ENCODE measurements at regions not wholly inside any gene's neighbourhood (a gene's known extent, or its start where the extent isn't known, plus 50 kb on each side); places are given as distances from the start of the nearest gene placed in this dataset.
"Not testable (repeated sequence)": the region's sequence is repeated elsewhere in the genome, so short reads cannot be mapped to it uniquely, and the experiment has no call there.

- DNase-seq (ENCODE audit: low read depth in 1 of 2, low spot score in 1 of 2) = peak; percentile 62 to 95
- peak; percentile 86 for TF ChIP-seq JUND (IDR thresholded peaks at IDR 0.05; ENCODE audit: low read depth)
- in situ Hi-C loops (cut with HindIII; ENCODE audit: low pct_unique_long_range_greater_than_20kb, low sequenced_read_pairs) = no loop called here
These were observed 505.0 kb downstream of the EBF1 start for GRCh38 chr5:158594595-158595242.

DNA sequence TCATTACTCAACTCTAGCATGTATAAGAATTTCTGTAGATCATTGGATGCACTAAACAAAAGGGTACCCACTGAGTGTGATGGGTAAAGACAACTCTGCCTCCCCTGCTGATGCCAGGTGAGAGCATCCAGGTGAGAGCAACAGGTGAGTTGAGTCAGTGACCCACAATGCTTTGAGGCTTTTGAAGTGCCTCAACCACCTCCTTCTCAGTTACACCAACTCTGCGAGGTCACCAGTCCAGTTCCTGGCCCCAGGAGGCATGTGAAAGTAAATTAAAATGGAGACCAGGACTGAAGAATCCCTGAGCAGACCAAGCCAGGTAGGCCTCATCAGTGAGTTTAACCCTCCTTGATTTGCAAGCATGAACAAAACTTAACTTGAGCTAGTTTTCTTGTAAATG lies 505.8 kb downstream of the EBF1 start:
- no peak for TF ChIP-seq JUND (IDR thresholded peaks at IDR 0.05; ENCODE audit: low read depth)
- peak in 1 of 2 experiments; percentile 69 for DNase-seq (ENCODE audit: low read depth in 1 of 2, low spot score in 1 of 2)
- in situ Hi-C loops (cut with HindIII; ENCODE audit: low pct_unique_long_range_greater_than_20kb, low sequenced_read_pairs) = no loop called here

DNA sequence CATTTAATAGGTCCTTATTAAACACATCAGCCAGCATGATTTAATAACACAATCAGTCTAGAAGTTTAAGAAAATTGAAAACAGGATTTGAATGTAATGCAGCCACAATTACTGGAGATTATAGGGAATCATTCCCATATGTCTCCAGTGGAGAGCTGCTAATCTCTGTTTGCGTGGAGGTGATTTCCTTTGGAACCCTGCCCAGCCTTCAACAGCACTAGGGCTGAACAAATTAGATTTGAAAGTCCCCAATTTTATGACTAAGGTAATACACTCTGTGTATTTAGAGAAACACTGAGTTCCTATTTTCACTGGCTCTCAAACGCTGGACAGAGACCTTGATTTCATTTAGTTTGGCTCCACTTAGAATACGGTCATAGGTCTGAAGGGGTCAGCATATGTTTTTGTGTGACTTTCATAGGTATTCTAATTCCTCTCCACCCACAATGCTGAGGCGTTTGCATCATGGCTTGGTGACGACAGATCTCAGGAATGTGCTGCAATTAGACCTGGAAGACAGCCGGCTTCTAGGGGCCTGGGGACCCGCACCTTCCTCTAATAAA lies 508.3 kb downstream of the EBF1 start:
- in situ Hi-C loops (cut with HindIII; ENCODE audit: low pct_unique_long_range_greater_than_20kb, low sequenced_read_pairs) = no loop called here
- DNase-seq (ENCODE audit: low read depth in 1 of 2, low spot score in 1 of 2) = peak in 1 of 2 experiments; percentile 26
- no peak for TF ChIP-seq JUND (IDR thresholded peaks at IDR 0.05; ENCODE audit: low read depth)

- DNase-seq (ENCODE audit: low read depth in 1 of 2, low spot score in 1 of 2) = no peak
- no peak for TF ChIP-seq JUND (IDR thresholded peaks at IDR 0.05; ENCODE audit: low read depth)
- in situ Hi-C loops (cut with HindIII; ENCODE audit: low pct_unique_long_range_greater_than_20kb, low sequenced_read_pairs) = no loop called here
These were observed 508.9 kb downstream of the EBF1 start for GRCh38 chr5:158590746-158591300.

DNA sequence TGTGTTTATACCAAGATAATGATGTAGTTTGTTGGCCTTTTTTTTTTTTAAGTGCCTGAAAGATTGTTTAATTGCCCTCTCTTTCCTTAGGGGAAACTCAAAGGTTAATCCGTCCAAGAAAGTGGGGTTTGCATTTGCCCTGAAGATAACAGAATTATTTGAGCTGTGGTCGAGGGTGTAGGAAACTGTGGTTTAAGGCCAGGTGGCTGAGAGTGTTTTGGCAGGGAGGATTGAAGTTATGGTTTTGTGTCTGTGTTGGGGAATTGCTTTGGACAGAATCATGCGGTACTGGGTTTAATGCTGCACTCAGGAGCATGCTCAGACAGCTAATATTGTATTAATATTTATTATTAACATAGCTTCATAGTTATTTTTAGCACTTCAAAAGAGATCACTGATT lies 509.8 kb downstream of the EBF1 start:
- DNase-seq (ENCODE audit: low read depth in 1 of 2, low spot score in 1 of 2) = no peak
- in situ Hi-C loops (cut with HindIII; ENCODE audit: low pct_unique_long_range_greater_than_20kb, low sequenced_read_pairs) = no loop called here
- TF ChIP-seq JUND (IDR thresholded peaks at IDR 0.05; ENCODE audit: low read depth) = no peak

DNA sequence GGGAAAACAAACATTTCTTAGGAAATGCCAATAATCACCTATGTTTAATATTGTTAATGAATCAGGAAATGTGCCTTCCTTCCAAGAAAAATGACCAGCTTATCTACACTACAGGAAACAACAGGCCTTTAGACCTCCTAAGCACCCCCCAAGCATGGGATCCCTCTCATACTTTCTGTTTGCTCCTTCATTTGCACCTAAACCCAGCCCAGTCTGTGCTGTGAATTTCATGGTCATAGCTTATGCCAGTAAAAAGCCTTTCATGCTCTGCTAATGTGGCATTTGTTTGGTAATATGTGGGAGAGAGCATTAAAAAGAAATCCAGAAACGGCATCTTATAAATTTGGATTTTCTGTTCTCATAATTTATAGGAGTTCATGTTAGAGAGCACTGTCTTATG lies 511.1 kb downstream of the EBF1 start:
- TF ChIP-seq JUND (IDR thresholded peaks at IDR 0.05; ENCODE audit: low read depth) = no peak
- in situ Hi-C loops (cut with HindIII; ENCODE audit: low pct_unique_long_range_greater_than_20kb, low sequenced_read_pairs) = no loop called here

GRCh38 chr5:158586054-158586453 lies 513.7 kb downstream of the EBF1 start:
- in situ Hi-C loops (cut with HindIII; ENCODE audit: low pct_unique_long_range_greater_than_20kb, low sequenced_read_pairs) = no loop called here
- DNase-seq (ENCODE audit: low read depth in 1 of 2, low spot score in 1 of 2) = no peak
- TF ChIP-seq JUND (IDR thresholded peaks at IDR 0.05; ENCODE audit: low read depth) = no peak

More for the DNA sequence above, 511.1 kb downstream of the EBF1 start:
- no peak for DNase-seq (ENCODE audit: low read depth in 1 of 2, low spot score in 1 of 2)

GRCh38 chr5:158582669-158583068 lies 517.0 kb downstream of the EBF1 start:
- in situ Hi-C loops (cut with HindIII; ENCODE audit: low pct_unique_long_range_greater_than_20kb, low sequenced_read_pairs); DNase-seq (ENCODE audit: low read depth in 1 of 2, low spot score in 1 of 2): not testable (repeated sequence)

- DNase-seq (ENCODE audit: low read depth in 1 of 2, low spot score in 1 of 2) = no peak
- no peak for TF ChIP-seq JUND (IDR thresholded peaks at IDR 0.05; ENCODE audit: low read depth)
- in situ Hi-C loops (cut with HindIII; ENCODE audit: low pct_unique_long_range_greater_than_20kb, low sequenced_read_pairs) = no loop called here
These were observed 525.9 kb downstream of the EBF1 start for GRCh38 chr5:158573829-158574228.

DNA sequence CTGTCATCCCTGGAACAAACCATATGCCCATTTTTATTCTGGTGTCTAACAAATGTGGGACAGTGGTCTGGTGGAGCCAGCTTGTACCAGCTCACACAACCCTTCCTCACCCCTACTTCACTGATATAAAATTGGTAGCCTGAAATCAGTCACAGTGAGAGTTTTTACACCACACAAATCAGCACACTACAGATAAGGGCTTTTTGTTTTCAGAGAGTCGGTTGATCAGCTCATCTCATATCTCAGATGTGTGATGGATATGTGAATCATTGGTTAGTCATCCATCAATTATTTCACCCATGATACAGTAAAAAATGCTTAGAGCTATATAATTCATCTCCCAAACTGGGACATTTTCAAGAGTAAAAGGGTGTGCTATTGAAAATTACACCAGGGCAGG lies 529.2 kb downstream of the EBF1 start:
- in situ Hi-C loops (cut with HindIII; ENCODE audit: low pct_unique_long_range_greater_than_20kb, low sequenced_read_pairs) = no loop called here
- DNase-seq (ENCODE audit: low read depth in 1 of 2, low spot score in 1 of 2) = no peak
- TF ChIP-seq JUND (IDR thresholded peaks at IDR 0.05; ENCODE audit: low read depth) = no peak

- TF ChIP-seq JUND (IDR thresholded peaks at IDR 0.05; ENCODE audit: low read depth) = no peak
- in situ Hi-C loops (cut with HindIII; ENCODE audit: low pct_unique_long_range_greater_than_20kb, low sequenced_read_pairs) = no loop called here
- no peak for DNase-seq (ENCODE audit: low read depth in 1 of 2, low spot score in 1 of 2)
These were observed 530.2 kb downstream of the EBF1 start for GRCh38 chr5:158569534-158569933.

DNA sequence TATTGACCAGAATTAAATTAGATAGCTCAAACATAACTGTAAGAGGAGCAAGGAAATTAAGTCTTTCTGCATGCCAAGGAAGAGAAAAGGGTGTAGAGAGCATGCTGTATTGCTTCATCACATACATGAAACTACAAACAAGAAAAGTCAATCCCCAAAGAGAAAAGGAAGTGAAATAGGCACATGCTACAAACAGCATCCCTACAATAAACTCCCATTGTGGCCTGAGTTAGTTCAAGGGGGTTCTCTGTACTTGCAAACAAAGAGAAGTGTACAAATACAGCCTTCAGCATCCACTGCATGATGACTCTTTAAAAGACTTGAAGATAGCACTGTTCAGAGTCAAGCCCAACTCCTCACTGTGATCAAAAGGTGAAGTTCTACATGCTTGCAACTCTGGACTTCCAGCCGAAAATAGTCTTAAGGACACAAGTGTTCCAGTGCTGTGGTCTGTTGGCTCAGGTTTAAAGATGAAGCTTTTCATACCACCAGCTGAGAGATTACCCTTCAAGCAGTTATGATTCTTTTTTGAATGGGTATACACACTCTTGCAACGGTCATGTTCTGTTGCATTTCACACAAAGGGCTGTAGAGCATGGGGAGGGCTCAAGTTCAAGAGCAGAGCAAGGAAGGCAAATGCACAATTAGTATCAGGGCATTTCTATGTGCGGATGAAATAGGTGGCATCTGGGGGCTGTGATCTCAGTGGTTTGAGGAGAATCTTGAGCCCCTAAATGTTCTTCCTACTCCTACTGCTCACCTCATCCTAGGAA lies 534.5 kb downstream of the EBF1 start:
- no peak for DNase-seq (ENCODE audit: low read depth in 1 of 2, low spot score in 1 of 2)
- in situ Hi-C loops (cut with HindIII; ENCODE audit: low pct_unique_long_range_greater_than_20kb, low sequenced_read_pairs) = no loop called here

More for the DNA sequence above, 534.5 kb downstream of the EBF1 start:
- no peak for TF ChIP-seq JUND (IDR thresholded peaks at IDR 0.05; ENCODE audit: low read depth)

All from T47D (cell line).